Sigmoid colon (tissue), 4 donors: ENCODE measurements at regions not wholly inside any gene's neighbourhood (a gene's known extent, or its start where the extent isn't known, plus 50 kb on each side); places are given as distances from the start of the nearest gene placed in this dataset.

ENCODE experiments used
- POLR2A ChIP-seq, 2 donors: fragments of 450-650 bp; IDR thresholded peaks; one replicate each; pipeline ENCODE4 v1.6.1; 2016; ENCODE audit warnings: antibody characterized with exemption in 2 of 2, mild to moderate bottlenecking in 2 of 2, moderate library complexity in 2 of 2
- POLR2AphosphoS5 ChIP-seq, 4 donors: sonication (generic); formaldehyde crosslinking; IDR thresholded peaks; one replicate each; pipeline ENCODE4 v1.6.1; 2017; ENCODE audit warnings: antibody characterized with exemption in 4 of 4
- TF ChIP-seq, protein P1 (sequence below), 4 experiments: fragments of 450-650 bp in 3 of 4; fragments of 200-600 bp in 1 of 4; IDR thresholded peaks; one replicate each; pipeline ENCODE4 v1.5.1; 2016 to 2019; ENCODE audit warnings: antibody characterized with exemption in 4 of 4, mild to moderate bottlenecking in 3 of 4, moderate library complexity in 2 of 4

DNA sequence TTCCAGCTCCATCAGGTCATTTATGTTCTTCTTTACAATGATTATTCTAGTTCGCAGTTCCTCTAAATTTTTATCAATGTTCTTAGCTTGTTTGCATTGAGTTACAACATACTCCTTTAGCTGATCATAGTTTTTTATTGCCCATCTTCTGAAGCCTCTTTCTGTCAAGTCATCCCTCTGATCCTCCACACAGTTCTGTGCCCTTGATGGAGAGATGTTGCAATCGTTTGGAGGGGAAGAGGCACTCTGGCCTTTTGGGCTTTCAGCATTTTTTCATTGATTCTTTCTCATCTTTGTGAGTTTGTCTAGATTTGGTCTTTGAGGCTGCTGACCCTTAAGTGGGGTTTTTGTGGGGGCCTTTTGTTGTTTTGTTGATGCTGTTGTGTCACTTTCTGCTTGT lies 234.6 kb upstream of the CBLB start:
- no peak for TF ChIP-seq POLR2AphosphoS5 (IDR thresholded peaks at IDR 0.05)
- TF ChIP-seq, protein P1, sequence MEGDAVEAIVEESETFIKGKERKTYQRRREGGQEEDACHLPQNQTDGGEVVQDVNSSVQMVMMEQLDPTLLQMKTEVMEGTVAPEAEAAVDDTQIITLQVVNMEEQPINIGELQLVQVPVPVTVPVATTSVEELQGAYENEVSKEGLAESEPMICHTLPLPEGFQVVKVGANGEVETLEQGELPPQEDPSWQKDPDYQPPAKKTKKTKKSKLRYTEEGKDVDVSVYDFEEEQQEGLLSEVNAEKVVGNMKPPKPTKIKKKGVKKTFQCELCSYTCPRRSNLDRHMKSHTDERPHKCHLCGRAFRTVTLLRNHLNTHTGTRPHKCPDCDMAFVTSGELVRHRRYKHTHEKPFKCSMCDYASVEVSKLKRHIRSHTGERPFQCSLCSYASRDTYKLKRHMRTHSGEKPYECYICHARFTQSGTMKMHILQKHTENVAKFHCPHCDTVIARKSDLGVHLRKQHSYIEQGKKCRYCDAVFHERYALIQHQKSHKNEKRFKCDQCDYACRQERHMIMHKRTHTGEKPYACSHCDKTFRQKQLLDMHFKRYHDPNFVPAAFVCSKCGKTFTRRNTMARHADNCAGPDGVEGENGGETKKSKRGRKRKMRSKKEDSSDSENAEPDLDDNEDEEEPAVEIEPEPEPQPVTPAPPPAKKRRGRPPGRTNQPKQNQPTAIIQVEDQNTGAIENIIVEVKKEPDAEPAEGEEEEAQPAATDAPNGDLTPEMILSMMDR (IDR thresholded peaks at IDR 0.05): no peak
- no peak for TF ChIP-seq POLR2A (IDR thresholded peaks at IDR 0.05)
